ENCODE measurements at regions not wholly inside any gene's neighbourhood (a gene's known extent, or its start where the extent isn't known, plus 50 kb on each side); places are given as distances from the start of the nearest gene placed in this dataset.

DNA sequence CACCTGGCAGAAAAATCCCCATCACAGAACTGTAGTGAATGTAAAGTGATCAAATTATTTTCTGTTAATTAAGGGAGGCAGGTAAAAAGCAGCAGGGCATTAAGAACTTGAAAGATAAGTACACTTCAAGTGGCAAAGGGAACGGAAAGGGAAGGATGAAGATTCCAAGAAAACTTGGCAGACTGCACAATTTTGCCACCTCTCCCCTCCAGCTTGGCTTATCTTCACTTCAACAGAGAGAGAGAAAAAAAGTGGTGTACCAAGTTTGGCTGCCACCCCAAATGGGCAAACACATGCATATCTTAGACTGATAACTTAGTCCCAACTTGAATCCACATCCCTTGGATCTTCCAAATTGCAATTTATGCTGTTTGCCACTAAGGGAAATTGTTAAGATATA lies 598.1 kb upstream of the ACTRT1 start:
- H3K79me2 ChIP-seq (replicated peaks; ENCODE audit: insufficient read depth, low read length), result no peaks in the 10 kb centered on the region
- H3K36me3 ChIP-seq (ENCODE audit: insufficient read depth, low read length), result no peaks in the 10 kb centered on the region
- H3K27me3 ChIP-seq (ENCODE audit: insufficient read depth, low read depth, low read length), result no peaks in the 10 kb centered on the region
- H3K9ac ChIP-seq (ENCODE audit: low read length), result no peak overlapping the region
- no peaks in the 10 kb centered on the region for H3K9me3 ChIP-seq (ENCODE audit: low read length)
- H3K4me3 ChIP-seq (ENCODE audit: low read length), result no peak overlapping the region
- TF ChIP-seq EP300 (conservative IDR thresholded peaks at IDR 0.05; ENCODE audit: poor library complexity, severe bottlenecking) (no peak), MXI1 (conservative IDR thresholded peaks at IDR 0.05; ENCODE audit: poor library complexity, severe bottlenecking) (no peak), RAD21 (conservative IDR thresholded peaks at IDR 0.05) (no peak), TAF1 (IDR thresholded peaks at IDR 0.05; ENCODE audit: low read depth) (no peak), POLR2AphosphoS5 (IDR thresholded peaks at IDR 0.05) (no peak), SMC3 (conservative IDR thresholded peaks at IDR 0.05; ENCODE audit: poor library complexity) (no peak)
- TF ChIP-seq, protein P1, sequence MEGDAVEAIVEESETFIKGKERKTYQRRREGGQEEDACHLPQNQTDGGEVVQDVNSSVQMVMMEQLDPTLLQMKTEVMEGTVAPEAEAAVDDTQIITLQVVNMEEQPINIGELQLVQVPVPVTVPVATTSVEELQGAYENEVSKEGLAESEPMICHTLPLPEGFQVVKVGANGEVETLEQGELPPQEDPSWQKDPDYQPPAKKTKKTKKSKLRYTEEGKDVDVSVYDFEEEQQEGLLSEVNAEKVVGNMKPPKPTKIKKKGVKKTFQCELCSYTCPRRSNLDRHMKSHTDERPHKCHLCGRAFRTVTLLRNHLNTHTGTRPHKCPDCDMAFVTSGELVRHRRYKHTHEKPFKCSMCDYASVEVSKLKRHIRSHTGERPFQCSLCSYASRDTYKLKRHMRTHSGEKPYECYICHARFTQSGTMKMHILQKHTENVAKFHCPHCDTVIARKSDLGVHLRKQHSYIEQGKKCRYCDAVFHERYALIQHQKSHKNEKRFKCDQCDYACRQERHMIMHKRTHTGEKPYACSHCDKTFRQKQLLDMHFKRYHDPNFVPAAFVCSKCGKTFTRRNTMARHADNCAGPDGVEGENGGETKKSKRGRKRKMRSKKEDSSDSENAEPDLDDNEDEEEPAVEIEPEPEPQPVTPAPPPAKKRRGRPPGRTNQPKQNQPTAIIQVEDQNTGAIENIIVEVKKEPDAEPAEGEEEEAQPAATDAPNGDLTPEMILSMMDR (IDR thresholded peaks at IDR 0.05; ENCODE audit: poor library complexity, severe bottlenecking), result no peak
- TF ChIP-seq, protein P2, sequence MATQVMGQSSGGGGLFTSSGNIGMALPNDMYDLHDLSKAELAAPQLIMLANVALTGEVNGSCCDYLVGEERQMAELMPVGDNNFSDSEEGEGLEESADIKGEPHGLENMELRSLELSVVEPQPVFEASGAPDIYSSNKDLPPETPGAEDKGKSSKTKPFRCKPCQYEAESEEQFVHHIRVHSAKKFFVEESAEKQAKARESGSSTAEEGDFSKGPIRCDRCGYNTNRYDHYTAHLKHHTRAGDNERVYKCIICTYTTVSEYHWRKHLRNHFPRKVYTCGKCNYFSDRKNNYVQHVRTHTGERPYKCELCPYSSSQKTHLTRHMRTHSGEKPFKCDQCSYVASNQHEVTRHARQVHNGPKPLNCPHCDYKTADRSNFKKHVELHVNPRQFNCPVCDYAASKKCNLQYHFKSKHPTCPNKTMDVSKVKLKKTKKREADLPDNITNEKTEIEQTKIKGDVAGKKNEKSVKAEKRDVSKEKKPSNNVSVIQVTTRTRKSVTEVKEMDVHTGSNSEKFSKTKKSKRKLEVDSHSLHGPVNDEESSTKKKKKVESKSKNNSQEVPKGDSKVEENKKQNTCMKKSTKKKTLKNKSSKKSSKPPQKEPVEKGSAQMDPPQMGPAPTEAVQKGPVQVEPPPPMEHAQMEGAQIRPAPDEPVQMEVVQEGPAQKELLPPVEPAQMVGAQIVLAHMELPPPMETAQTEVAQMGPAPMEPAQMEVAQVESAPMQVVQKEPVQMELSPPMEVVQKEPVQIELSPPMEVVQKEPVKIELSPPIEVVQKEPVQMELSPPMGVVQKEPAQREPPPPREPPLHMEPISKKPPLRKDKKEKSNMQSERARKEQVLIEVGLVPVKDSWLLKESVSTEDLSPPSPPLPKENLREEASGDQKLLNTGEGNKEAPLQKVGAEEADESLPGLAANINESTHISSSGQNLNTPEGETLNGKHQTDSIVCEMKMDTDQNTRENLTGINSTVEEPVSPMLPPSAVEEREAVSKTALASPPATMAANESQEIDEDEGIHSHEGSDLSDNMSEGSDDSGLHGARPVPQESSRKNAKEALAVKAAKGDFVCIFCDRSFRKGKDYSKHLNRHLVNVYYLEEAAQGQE (IDR thresholded peaks at IDR 0.05; ENCODE audit: borderline replicate concordance), result no peak
- no peaks in the 10 kb centered on the region for H4K20me1 ChIP-seq (ENCODE audit: insufficient read depth)
- H3K27ac ChIP-seq (ENCODE audit: low read length), result no peak overlapping the region
- no peak overlapping the region for H2AFZ ChIP-seq (ENCODE audit: low read depth, low read length)
- H3K9me2 ChIP-seq (ENCODE audit: insufficient read depth, low read length), result no peaks in the 10 kb centered on the region
- no peaks in the 10 kb centered on the region for H3F3A ChIP-seq (ENCODE audit: insufficient read depth, low read length, poor library complexity, severe bottlenecking)
- H3K4me2 ChIP-seq (ENCODE audit: low read length), result no peak overlapping the region

DNA sequence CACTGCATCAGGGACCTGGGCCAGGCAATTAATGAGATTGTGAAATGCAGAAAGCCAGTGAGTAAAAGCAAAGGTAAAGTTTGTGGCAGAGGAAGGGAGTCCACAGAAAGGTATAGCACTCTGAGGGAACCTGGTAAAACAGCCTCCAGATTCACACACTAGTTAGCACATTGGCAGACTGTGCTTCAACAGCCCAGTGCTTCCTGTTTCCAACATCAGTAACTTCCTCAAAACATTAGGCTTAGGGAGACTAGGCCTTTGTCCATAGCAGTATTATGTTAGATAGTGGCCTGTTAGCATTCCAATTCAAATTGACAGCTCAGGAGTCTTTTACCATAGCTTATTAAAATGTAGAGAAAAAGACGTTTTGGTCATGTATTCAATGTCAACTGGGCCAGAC lies 582.6 kb upstream of the ACTRT1 start:
- H3K36me3 ChIP-seq (ENCODE audit: insufficient read depth, low read length), result no peaks in the 10 kb centered on the region
- H2AFZ ChIP-seq (ENCODE audit: low read depth, low read length), result no peak overlapping the region
- no peaks in the 10 kb centered on the region for H3K79me2 ChIP-seq (replicated peaks; ENCODE audit: insufficient read depth, low read length)
- TF ChIP-seq EP300 (conservative IDR thresholded peaks at IDR 0.05; ENCODE audit: poor library complexity, severe bottlenecking) (no peak), EZH2 (IDR thresholded peaks at IDR 0.05; ENCODE audit: borderline replicate concordance, insufficient read depth, low read length, poor library complexity, severe bottlenecking) (no peak), POLR2AphosphoS5 (IDR thresholded peaks at IDR 0.05) (no peak), SMC3 (conservative IDR thresholded peaks at IDR 0.05; ENCODE audit: poor library complexity) (no peak), RAD21 (conservative IDR thresholded peaks at IDR 0.05) (no peak), TAF1 (IDR thresholded peaks at IDR 0.05; ENCODE audit: low read depth) (no peak), MXI1 (conservative IDR thresholded peaks at IDR 0.05; ENCODE audit: poor library complexity, severe bottlenecking) (no peak)
- TF ChIP-seq, protein P2 (IDR thresholded peaks at IDR 0.05; ENCODE audit: borderline replicate concordance), result no peak
- TF ChIP-seq, protein P1 (IDR thresholded peaks at IDR 0.05; ENCODE audit: poor library complexity, severe bottlenecking), result no peak
- H3K9me2 ChIP-seq (ENCODE audit: insufficient read depth, low read length), result no peaks in the 10 kb centered on the region
- no peaks in the 10 kb centered on the region for H3K27me3 ChIP-seq (ENCODE audit: insufficient read depth, low read depth, low read length)
- H3K9me3 ChIP-seq (ENCODE audit: low read length), result no peaks in the 10 kb centered on the region
- no peak overlapping the region for H3K4me2 ChIP-seq (ENCODE audit: low read length)
- H4K20me1 ChIP-seq (ENCODE audit: insufficient read depth), result no peaks in the 10 kb centered on the region
- no peaks in the 10 kb centered on the region for H3F3A ChIP-seq (ENCODE audit: insufficient read depth, low read length, poor library complexity, severe bottlenecking)
- no peak overlapping the region for H3K27ac ChIP-seq (ENCODE audit: low read length)
- no peak overlapping the region for H3K9ac ChIP-seq (ENCODE audit: low read length)
- H3K4me3 ChIP-seq (ENCODE audit: low read length), result no peak overlapping the region
